ENCODE measurements at regions not wholly inside any gene's neighbourhood (a gene's known extent, or its start where the extent isn't known, plus 50 kb on each side); places are given as distances from the start of the nearest gene placed in this dataset.
"Not testable (repeated sequence)": the region's sequence is repeated elsewhere in the genome, so short reads cannot be mapped to it uniquely, and the experiment has no call there.

DNA sequence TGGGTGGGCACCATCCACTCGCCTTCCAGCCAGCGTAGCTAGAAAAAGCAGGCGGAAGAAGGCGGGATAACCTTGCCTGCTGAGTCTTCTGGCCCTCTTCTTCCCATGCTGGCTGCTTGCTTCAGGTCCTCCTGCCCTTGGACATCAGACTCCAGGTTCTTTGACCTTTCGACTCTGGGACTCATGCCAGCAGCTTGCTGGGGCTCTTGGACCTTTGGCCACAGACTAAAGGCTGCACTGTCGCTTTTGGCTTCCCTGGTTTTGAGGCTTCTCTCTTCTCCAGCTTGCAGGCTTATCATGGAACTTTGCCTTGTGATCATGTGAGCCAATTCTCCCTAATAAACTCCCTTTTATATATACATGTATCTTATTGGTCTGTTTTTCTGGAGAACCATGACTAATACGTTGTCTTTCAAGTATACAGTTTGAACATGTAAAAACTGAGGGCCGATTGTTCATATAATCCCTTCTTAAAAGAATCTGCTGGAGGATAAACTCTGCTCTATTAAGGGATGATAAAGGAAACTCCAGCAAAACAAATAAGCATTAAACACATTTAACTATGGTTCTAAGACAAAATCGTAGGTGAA is 116.6 kb upstream of the LCORL start:
- DNase-seq (ENCODE audit: low read depth, low spot score) = no peak
- H3K27ac ChIP-seq = no peak overlapping the region

DNA sequence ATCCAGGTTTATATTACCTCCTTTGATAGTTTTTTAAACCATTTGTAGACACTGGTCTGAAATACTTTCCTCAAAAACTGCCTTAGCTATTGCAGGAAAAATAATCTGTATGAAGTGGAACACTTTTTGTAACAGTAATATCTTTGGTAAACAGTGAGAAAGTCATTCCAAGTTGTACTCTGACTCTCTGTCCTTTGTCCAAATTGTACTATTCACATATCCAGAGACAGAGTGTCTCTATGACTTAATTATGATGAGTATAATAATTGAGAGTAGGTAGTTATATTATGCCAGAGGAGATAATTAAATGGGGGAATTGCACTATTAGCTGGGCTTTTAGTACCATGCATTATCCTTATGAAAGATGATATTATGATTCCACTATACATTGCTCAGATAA is 112.6 kb upstream of the LCORL start:
- DNase-seq (ENCODE audit: low read depth, low spot score) = no peak
- no peak overlapping the region for H3K27ac ChIP-seq

- DNase-seq (ENCODE audit: low read depth, low spot score) = no peak
- H3K27ac ChIP-seq = no peak overlapping the region
Observed at GRCh38 chr4:18130256-18130655, 108.7 kb upstream of the LCORL start.

- no peak overlapping the region for H3K27ac ChIP-seq
- DNase-seq (ENCODE audit: low read depth, low spot score) = no peak
Observed at GRCh38 chr4:18128241-18128640, 106.7 kb upstream of the LCORL start.

GRCh38 chr4:18127030-18127429 is 105.5 kb upstream of the LCORL start:
- no peak for DNase-seq (ENCODE audit: low read depth, low spot score)
- no peak overlapping the region for H3K27ac ChIP-seq

- no peak for DNase-seq (ENCODE audit: low read depth, low spot score)
- H3K27ac ChIP-seq = no peak overlapping the region
Observed at GRCh38 chr4:18113710-18114331, 92.3 kb upstream of the LCORL start.

DNA sequence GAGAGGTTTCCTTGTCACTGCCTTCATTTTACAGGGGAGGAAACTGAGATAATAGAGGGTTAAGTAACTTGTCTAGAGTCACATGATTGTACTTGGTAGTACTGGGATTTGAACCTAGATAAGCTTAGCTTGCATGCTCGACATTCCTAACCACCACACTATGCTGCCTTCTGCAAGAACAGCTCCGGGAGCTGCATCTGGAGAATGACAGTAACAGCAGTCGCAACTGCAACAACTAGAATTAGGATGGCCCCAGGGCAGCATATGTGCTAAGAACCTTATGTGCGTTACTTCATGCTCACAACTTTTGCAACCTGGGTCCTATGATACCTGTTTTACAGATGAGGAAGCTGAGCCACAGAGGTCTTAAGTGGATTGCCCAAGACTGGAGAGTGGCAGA is 89.5 kb upstream of the LCORL start:
- no peak for DNase-seq (ENCODE audit: low read depth, low spot score)

DNA sequence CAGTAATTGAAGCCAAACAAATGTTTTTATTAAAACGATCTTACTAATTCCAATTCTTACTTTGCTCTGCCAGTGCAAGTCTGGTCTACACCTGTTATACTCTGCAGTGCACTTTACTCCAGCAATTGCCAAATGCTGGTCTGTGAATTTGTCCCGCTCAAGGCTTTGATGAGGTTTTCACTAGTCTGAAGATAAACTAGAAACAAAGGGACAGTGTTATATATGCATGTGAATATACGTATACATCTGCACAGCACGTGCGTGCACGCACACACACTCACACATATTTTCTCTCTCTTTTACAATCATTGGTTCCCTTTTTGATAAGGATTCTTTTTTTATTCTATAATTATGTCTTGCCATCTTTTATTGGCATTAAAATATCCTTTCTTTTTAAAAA is 88.5 kb upstream of the LCORL start:
- no peak overlapping the region for H3K27ac ChIP-seq
- no peak for DNase-seq (ENCODE audit: low read depth, low spot score)

More for the DNA sequence above, 89.5 kb upstream of the LCORL start:
- H3K27ac ChIP-seq = no peak overlapping the region

DNA sequence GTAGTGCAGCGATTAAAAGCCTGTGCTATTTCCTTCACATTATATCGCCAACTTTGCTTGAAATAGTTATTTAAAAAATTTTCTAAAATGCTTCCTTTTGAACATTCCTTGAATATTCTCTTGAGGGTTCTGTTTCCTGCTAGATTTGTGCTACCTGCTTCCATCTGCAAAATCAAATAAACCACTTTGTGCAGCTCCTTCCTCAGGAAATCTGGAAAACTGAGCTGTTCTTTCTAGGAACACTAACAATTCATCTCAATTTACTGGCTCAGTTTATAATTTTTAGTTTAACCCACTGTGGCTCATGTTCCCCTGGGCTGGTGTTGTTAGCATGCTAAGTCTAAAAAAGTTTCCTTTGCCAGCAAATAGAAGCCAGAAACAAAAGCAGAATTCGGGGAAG is 88.1 kb upstream of the LCORL start:
- no peak for DNase-seq (ENCODE audit: low read depth, low spot score)
- no peak overlapping the region for H3K27ac ChIP-seq

GRCh38 chr4:18107848-18108528 is 86.4 kb upstream of the LCORL start:
- DNase-seq (ENCODE audit: low read depth, low spot score); H3K27ac ChIP-seq: not testable (repeated sequence)

GRCh38 chr4:18106620-18107019 is 85.1 kb upstream of the LCORL start:
- no peak for DNase-seq (ENCODE audit: low read depth, low spot score)
- no peak overlapping the region for H3K27ac ChIP-seq

GRCh38 chr4:18105030-18106011 is 83.8 kb upstream of the LCORL start:
- no peak overlapping the region for H3K27ac ChIP-seq
- no peak for DNase-seq (ENCODE audit: low read depth, low spot score)

- no peak for DNase-seq (ENCODE audit: low read depth, low spot score)
- no peak overlapping the region for H3K27ac ChIP-seq
Observed at GRCh38 chr4:18103876-18104605, 82.5 kb upstream of the LCORL start.

DNA sequence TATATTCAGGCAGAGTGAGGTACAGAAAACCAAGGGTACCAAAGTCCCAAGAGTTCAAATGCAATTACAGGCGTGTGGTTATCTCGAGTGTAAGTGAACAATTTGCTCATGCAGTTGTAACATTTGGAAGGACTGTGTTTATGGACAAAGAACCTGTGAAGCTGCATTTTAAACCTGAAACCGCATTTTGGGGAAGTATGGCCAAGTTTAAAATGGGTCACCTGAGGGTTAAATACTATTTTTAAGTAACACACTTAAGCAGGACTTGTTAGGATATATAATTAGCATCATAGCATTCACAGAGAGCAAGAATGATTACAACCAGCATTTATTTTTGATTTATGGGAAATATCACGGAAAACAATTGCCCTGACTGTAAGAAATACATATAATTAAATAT is 79.1 kb upstream of the LCORL start:
- no peak overlapping the region for H3K27ac ChIP-seq
- DNase-seq (ENCODE audit: low read depth, low spot score) = no peak

GRCh38 chr4:18090447-18090846 is 68.9 kb upstream of the LCORL start:
- H3K27ac ChIP-seq; DNase-seq (ENCODE audit: low read depth, low spot score): not testable (repeated sequence)

- no peak overlapping the region for H3K27ac ChIP-seq
- no peak for DNase-seq (ENCODE audit: low read depth, low spot score)
Observed at GRCh38 chr4:18082236-18082635, 60.7 kb upstream of the LCORL start.

DNA sequence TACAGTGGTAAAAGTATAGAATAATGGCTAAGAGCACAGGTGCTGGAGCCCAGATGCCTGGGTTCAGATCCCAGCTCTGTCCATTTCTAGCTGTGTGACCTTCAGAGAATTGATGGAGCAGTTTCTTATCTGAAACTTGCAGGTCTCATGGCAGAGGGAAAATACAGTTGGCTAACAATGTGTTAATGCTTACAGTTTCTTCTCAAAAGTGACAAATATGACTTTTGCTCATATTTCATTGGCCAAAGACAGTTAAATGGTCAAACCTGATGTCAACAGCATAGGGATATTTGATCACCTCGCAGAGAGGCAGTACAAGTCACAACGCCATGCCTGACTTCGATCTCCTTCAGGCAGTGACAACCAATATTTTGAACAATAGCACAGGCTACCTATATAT is 60.2 kb upstream of the LCORL start:
- no peak for DNase-seq (ENCODE audit: low read depth, low spot score)
- H3K27ac ChIP-seq = no peak overlapping the region

GRCh38 chr4:18077808-18078207 is 56.3 kb upstream of the LCORL start:
- DNase-seq (ENCODE audit: low read depth, low spot score) = no peak
- H3K27ac ChIP-seq = no peak overlapping the region

DNA sequence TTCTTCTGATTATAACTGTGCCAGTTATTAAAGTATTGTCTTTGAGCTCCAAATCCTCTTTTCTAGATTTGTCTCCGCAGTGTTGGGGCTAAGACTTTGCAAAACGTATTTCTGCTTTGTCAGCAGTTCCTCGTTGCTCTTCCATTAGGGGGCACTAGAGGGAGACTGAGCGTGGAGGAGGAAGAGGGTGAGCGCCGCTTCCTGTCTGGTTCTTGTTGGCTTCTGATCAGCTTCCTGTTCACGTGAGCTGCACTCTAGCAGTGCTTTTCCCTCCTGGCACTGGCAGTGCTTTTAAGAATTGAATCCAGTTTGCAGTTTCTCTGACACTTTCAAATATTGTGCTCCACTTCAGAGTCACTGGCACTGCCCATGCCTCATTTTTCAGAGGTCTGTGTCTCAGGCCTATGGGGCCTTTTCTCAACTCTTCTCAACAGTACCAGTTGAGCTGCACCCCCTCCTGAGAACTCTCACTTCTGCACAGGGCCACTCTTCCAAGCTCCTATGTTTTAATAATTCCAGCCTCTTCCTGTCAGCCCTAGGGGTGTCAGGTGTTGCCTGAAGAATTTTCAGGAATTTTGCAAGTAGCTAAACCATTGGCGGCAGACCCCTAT is 54.4 kb upstream of the LCORL start:
- DNase-seq (ENCODE audit: low read depth, low spot score) = no peak
- H3K27ac ChIP-seq = no peak overlapping the region

- no peak for DNase-seq (ENCODE audit: low read depth, low spot score)
- H3K27ac ChIP-seq = no peak overlapping the region
Observed at GRCh38 chr4:18071894-18072293, 50.3 kb upstream of the LCORL start.

All from epithelial cell of prostate (primary cell).